Fibroblast of lung (primary cell): ENCODE measurements at regions not wholly inside any gene's neighbourhood (a gene's known extent, or its start where the extent isn't known, plus 50 kb on each side); places are given as distances from the start of the nearest gene placed in this dataset.

Source experiments
- EZH2 ChIP-seq: IDR thresholded peaks from 2 replicates; pipeline ENCODE4 v1.5.1; 2012; ENCODE audit warnings: low read length, control low read depth, mild to moderate bottlenecking; ENCODE audit errors: missing control alignments
- TF ChIP-seq, protein P1 (sequence below), 2 donors: IDR thresholded peaks in 1 of 2; conservative IDR thresholded peaks in 1 of 2; 1 replicate in 1 of 2; 2 replicates in 1 of 2; pipeline ENCODE4 v1.5.1; 2011 to 2012; ENCODE audit warnings: low read length in 2 of 2, control low read depth in 1 of 2, inconsistent platforms in 1 of 2, low read depth in 1 of 2, mild to moderate bottlenecking in 1 of 2

DNA sequence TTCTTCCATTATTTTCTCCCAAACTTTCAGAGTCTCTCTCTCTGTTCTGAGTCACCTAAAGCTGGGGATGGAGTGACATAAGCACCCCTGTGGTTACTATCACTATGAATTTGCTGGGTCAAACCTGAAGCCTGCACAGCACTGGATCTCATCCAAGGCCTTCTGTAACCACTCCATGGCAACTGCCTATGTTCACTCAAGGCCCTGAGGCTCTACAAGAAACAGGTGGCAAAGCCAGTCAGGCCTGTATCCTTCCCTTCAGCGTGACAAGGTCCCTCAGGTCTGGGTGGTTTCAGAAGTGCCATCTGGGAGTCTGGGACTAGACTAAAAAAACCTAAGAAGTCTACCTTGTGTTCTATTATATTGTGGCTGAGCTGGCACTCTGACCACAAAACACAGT is 1278.8 kb upstream of the EYS start:
- TF ChIP-seq, protein P1, sequence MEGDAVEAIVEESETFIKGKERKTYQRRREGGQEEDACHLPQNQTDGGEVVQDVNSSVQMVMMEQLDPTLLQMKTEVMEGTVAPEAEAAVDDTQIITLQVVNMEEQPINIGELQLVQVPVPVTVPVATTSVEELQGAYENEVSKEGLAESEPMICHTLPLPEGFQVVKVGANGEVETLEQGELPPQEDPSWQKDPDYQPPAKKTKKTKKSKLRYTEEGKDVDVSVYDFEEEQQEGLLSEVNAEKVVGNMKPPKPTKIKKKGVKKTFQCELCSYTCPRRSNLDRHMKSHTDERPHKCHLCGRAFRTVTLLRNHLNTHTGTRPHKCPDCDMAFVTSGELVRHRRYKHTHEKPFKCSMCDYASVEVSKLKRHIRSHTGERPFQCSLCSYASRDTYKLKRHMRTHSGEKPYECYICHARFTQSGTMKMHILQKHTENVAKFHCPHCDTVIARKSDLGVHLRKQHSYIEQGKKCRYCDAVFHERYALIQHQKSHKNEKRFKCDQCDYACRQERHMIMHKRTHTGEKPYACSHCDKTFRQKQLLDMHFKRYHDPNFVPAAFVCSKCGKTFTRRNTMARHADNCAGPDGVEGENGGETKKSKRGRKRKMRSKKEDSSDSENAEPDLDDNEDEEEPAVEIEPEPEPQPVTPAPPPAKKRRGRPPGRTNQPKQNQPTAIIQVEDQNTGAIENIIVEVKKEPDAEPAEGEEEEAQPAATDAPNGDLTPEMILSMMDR (conservative IDR thresholded peaks at IDR 0.05 in 1 of 2, IDR thresholded peaks at IDR 0.05 in 1 of 2; ENCODE audit: low read depth in 1 of 2, low read length in 2 of 2) = no peak
- TF ChIP-seq EZH2 = no peak
